GM12872 (cell line): ENCODE measurements at regions not wholly inside any gene's neighbourhood (a gene's known extent, or its start where the extent isn't known, plus 50 kb on each side); places are given as distances from the start of the nearest gene placed in this dataset.

Experiments used
- CTCF ChIP-seq: IDR thresholded peaks from 3 replicates; pipeline ENCODE4 v1.5.1; 2011; ENCODE audit warnings: low read depth, mild to moderate bottlenecking, low read length, moderate library complexity; ENCODE audit not compliant: insufficient read depth

GRCh38 chr2:161010503-161011015 lies 149.7 kb upstream of the TANK start:
- TF ChIP-seq CTCF = no peak

- TF ChIP-seq CTCF = no peak
Measured at GRCh38 chr2:161017780-161018470, 142.3 kb upstream of the TANK start.

- no peak for TF ChIP-seq CTCF
Measured at GRCh38 chr2:161019311-161019710, 140.9 kb upstream of the TANK start.

GRCh38 chr2:161020437-161020836 lies 139.8 kb upstream of the TANK start:
- TF ChIP-seq CTCF = no peak

- TF ChIP-seq CTCF = no peak
Measured at GRCh38 chr2:161028581-161028980, 131.6 kb upstream of the TANK start.

- TF ChIP-seq CTCF = no peak
Measured at GRCh38 chr2:161029321-161029720, 130.9 kb upstream of the TANK start.

GRCh38 chr2:161030260-161031063 lies 129.8 kb upstream of the TANK start:
- TF ChIP-seq CTCF = no peak
